AG04449 (cell line): ENCODE measurements at regions not wholly inside any gene's neighbourhood (a gene's known extent, or its start where the extent isn't known, plus 50 kb on each side); places are given as distances from the start of the nearest gene placed in this dataset.

Experiments
- CTCF ChIA-PET: fragments of 350-600 bp; formaldehyde crosslinking; extraction: SDS; loops from one replicate; lab custom pipeline; 2021; ENCODE audit warnings: antibody characterized with exemption; lab: Yijun Ruan, JAX
- POLR2A ChIA-PET: fragments of 400-600, 350-600 bp; formaldehyde crosslinking; extraction: SDS; loops from one replicate; lab custom pipeline; 2020; ENCODE audit warnings: antibody characterized with exemption, inconsistent platforms; lab: Yijun Ruan, JAX
- DNase-seq: peaks from one replicate; pipeline ENCODE4 v3.0.0-alpha.2; 2010; ENCODE audit warnings: low read depth, low spot score
- H3K4me3 ChIP-seq: 2 replicates; pipeline ENCODE4 v1.5.1; 2011; ENCODE audit warnings: low read depth, mild to moderate bottlenecking, control low read depth, low read length
- TF ChIP-seq, protein P1 (sequence below): IDR thresholded peaks from one replicate; pipeline ENCODE4 v1.5.1; 2011; ENCODE audit warnings: mild to moderate bottlenecking, moderate library complexity, low read length, control low read depth, inconsistent platforms; ENCODE audit not compliant: insufficient read depth; ENCODE audit errors: missing control alignments

DNA sequence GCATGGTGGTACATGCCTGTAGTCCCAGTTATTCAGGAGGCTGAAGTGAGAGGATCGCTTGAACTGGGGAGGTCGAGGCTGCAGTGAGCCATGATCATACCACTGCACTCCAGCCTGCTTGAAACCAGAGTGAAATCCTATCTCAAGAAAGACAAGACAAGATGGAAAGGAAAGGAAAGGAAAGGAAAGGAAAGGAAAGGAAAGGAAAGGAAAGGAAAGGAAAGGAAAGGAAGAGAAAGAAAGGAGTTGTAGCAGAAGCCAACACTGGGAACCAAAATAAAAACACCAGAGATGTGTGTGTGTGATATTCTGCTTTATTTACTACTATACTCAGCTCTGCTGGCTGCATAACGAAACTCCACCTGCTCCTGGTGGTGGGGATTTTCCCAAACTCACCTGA, 115.3 kb downstream of the DRD1 start:
- ChIA-PET POLR2A (no interaction called here), CTCF (no interaction called here)
- TF ChIP-seq, protein P1, sequence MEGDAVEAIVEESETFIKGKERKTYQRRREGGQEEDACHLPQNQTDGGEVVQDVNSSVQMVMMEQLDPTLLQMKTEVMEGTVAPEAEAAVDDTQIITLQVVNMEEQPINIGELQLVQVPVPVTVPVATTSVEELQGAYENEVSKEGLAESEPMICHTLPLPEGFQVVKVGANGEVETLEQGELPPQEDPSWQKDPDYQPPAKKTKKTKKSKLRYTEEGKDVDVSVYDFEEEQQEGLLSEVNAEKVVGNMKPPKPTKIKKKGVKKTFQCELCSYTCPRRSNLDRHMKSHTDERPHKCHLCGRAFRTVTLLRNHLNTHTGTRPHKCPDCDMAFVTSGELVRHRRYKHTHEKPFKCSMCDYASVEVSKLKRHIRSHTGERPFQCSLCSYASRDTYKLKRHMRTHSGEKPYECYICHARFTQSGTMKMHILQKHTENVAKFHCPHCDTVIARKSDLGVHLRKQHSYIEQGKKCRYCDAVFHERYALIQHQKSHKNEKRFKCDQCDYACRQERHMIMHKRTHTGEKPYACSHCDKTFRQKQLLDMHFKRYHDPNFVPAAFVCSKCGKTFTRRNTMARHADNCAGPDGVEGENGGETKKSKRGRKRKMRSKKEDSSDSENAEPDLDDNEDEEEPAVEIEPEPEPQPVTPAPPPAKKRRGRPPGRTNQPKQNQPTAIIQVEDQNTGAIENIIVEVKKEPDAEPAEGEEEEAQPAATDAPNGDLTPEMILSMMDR, result no peak
- no peak for DNase-seq
- no peak overlapping the region for H3K4me3 ChIP-seq

DNA sequence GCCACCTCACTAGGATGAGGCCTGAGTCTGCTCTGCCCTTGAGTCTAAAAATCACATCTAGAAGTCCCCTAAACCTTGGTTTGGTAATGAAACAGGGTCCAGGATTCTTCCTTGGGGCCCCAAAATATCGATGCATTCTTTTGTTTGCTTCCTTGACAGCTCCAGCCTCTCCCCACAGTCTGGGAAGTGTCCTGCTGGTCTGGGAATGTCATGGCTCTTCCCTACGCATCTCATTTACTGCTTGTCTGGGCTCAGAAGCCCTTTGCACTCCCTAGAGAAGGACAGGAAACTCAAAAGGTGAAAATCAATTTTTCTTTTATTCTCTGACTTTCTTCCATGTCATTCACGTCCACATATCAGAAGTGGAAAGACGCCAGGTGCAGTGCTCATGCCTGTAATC, 115.8 kb downstream of the DRD1 start:
- TF ChIP-seq, protein P1, result no peak
- ChIA-PET CTCF (no interaction called here), POLR2A (no interaction called here)
- no peak overlapping the region for H3K4me3 ChIP-seq
- DNase-seq, result no peak

DNA sequence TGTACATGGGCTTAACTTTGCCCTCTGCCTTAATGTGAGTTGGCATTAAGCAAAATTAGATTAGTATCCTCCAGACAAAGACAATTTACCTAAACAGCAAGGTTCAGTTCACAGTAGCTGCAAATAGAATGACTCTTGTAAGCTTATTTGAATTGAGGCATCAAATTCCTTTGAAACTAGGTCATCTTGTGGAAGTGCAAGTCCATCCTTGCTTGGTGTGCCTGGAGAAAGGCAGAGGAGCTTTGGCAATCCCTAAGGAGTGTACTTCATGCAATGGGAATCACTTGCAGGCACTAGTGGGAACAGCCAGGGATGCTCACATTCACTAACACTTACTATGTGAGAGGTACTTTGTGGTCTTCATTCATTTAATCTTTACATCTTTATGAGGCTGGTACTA, 118.3 kb downstream of the DRD1 start:
- TF ChIP-seq, protein P1, result no peak
- ChIA-PET CTCF (no interaction called here), POLR2A (no interaction called here)
- H3K4me3 ChIP-seq, result no peak overlapping the region
- no peak for DNase-seq

DNA sequence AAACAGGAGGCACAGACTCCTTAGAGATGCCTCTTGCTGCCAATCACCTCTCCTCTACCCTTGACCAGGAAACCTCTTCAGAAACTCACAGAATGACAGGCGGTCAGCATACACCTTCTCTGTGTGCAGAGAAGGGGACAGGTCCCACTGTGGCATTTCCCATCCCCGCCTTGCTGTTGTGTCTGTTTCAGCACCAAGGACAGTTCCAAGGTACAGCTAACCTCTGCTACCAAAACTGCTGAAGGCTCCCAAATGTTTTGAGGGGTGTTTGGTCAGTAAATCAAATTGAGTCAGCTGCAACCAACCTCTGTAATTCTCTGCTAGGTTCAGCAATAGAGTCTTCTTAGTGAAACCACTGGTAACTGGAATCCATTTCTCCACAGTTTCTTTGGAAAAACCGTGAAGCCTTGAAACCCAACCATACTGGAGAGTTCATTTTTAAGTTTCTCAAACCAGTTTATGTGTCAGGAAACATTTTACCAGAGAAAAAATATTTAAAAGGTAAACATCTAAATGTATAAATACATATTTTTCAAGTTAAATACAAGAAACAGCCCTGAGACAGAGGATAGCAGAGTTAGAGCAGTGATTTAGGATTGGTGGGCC, 122.0 kb downstream of the DRD1 start:
- TF ChIP-seq, protein P1, result no peak
- POLR2A ChIA-PET, result no interaction called here
- no peak for DNase-seq
- CTCF ChIA-PET, result no interaction called here
- no peak overlapping the region for H3K4me3 ChIP-seq

DNA sequence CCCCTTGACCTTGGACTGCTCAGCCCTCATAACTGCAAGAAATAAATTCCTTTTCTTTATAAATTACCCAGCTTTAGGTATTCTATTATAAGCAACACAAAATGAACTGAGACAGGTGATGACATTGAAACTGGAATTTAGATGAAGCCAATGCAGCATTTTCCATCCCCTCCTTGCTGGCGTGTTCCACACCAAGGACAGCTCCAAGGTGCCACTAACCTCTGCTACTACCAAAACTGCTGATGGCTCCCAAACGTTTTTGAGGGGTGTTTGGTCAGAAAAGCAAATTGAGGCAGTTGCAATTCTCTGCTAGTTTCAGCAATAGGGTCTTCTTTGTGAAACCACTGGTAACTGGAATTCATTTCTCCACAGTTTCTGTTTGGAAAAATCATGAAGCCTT, 124.8 kb downstream of the DRD1 start:
- ChIA-PET CTCF (no interaction called here), POLR2A (no interaction called here)
- H3K4me3 ChIP-seq, result no peak overlapping the region
- TF ChIP-seq, protein P1, result no peak
- no peak for DNase-seq

DNA sequence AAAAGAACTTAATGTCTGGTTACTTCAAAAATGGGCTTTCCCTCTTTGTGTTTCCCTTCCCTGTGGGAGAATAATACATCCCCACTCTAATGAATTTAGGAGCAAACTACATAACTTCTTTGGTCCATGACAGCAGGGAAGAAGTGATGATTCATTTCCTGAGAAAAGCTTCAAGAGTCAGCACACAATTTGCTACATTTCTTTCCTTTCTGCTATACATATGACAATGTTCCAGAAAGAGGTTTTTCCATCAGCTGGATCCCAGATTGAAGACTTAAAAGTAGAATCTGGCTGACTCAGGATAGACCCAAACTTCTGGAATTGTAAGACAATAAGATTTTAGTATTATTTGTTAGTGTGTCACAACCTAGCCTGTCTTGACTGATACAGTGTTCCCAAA, 126.1 kb downstream of the DRD1 start:
- DNase-seq, result no peak
- TF ChIP-seq, protein P1, result no peak
- CTCF ChIA-PET, result no interaction called here
- POLR2A ChIA-PET, result no interaction called here
- H3K4me3 ChIP-seq, result no peak overlapping the region
